Naive thymus-derived CD8-positive, alpha-beta T cell (primary cell): ENCODE measurements at regions not wholly inside any gene's neighbourhood (a gene's known extent, or its start where the extent isn't known, plus 50 kb on each side); places are given as distances from the start of the nearest gene placed in this dataset.

Experiments used
- ATAC-seq, 2 donors: fragments of 150-1000 bp; cut with Tn5 transposase in 1 of 2; sonication (Bioruptor Pico), chemical (Tn5 transposase) in 1 of 2; 1 replicate in 1 of 2; 2 replicates in 1 of 2; pipeline ENCODE4 v1.10.0; 2021; ENCODE audit warnings: mild to moderate bottlenecking in 2 of 2, moderate library complexity in 2 of 2
- POLR2A ChIA-PET: fragments of 350-600 bp; sonication (Branson Sonifier 250); formaldehyde crosslinking; loops from one replicate; lab custom pipeline; 2021; ENCODE audit warnings: antibody characterized with exemption; lab: Charles Lee
- DNase-seq, 10 donors: peaks; one replicate each; pipeline versions ENCODE4 v3.0.0 to v3.0.0-alpha.2; 2020 to 2022
- H3K27ac Mint-ChIP-seq, 10 donors: one replicate each; pipeline ENCODE4 v1.8.0; 2020 to 2022; ENCODE audit warnings: mild to moderate bottlenecking in 10 of 10, mixed read lengths in 10 of 10, moderate library complexity in 4 of 10, inconsistent platforms in 1 of 10
- H3K27me3 Mint-ChIP-seq, 5 donors: one replicate each; pipeline ENCODE4 v1.8.0; 2021 to 2022; ENCODE audit warnings: mixed read lengths in 5 of 5
- H3K36me3 Mint-ChIP-seq, 3 donors: one replicate each; pipeline ENCODE4 v1.8.0; 2020 to 2022; ENCODE audit warnings: mixed read lengths in 3 of 3, mild to moderate bottlenecking in 2 of 3, inconsistent platforms in 1 of 3
- H3K4me1 Mint-ChIP-seq, 4 donors: one replicate each; pipeline ENCODE4 v1.8.0; 2021 to 2022; ENCODE audit warnings: mixed read lengths in 4 of 4
- H3K4me3 Mint-ChIP-seq, 10 donors: one replicate each; pipeline ENCODE4 v1.8.0; 2020 to 2022; ENCODE audit warnings: mild to moderate bottlenecking in 10 of 10, mixed read lengths in 10 of 10, moderate library complexity in 6 of 10, inconsistent platforms in 1 of 10
- H3K9me3 Mint-ChIP-seq, 9 donors: one replicate each; pipeline ENCODE4 v1.8.0; 2020 to 2022; ENCODE audit warnings: mixed read lengths in 9 of 9, mild to moderate bottlenecking in 3 of 9, inconsistent platforms in 1 of 9, moderate library complexity in 1 of 9

- Mint-ChIP-seq H3K36me3 (no peaks in the 10 kb centered on the region), H3K27ac (no peak overlapping the region), H3K27me3 (peaks cover 6 to 29% (median 8%) of the 10 kb centered on the region in 5 donors), H3K4me1 (peaks cover 0 to 12% (median 2%) of the 10 kb centered on the region in 4 donors), H3K9me3 (peaks cover 0 to 3% (median 0%) of the 10 kb centered on the region in 9 donors), H3K4me3 (no peak overlapping the region)
- DNase-seq (no peak), ATAC-seq (no peak)
- POLR2A ChIA-PET: no interaction called here
Measured at GRCh38 chr6:4616311-4616710, 159.9 kb upstream of the CDYL start.

GRCh38 chr6:4615891-4616290, 160.3 kb upstream of the CDYL start:
- ATAC-seq: no peak
- Mint-ChIP-seq H3K9me3 (peaks cover 0 to 3% (median 0%) of the 10 kb centered on the region in 9 donors), H3K27ac (no peak overlapping the region), H3K4me1 (peaks cover 2 to 15% (median 5%) of the 10 kb centered on the region in 4 donors), H3K27me3 (peaks cover 6 to 29% (median 9%) of the 10 kb centered on the region in 5 donors), H3K36me3 (no peaks in the 10 kb centered on the region), H3K4me3 (no peak overlapping the region)
- POLR2A ChIA-PET: no interaction called here
- no peak for DNase-seq

- Mint-ChIP-seq H3K36me3 (no peaks in the 10 kb centered on the region), H3K4me1 (peaks cover 6 to 20% (median 11%) of the 10 kb centered on the region in 4 donors), H3K27me3 (peaks cover 6 to 29% (median 11%) of the 10 kb centered on the region in 5 donors), H3K27ac (no peak overlapping the region), H3K4me3 (no peak overlapping the region), H3K9me3 (peaks cover 0 to 3% (median 0%) of the 10 kb centered on the region in 9 donors)
- POLR2A ChIA-PET: no interaction called here
- ATAC-seq (no peak), DNase-seq (no peak)
Measured at GRCh38 chr6:4615231-4615630, 161.0 kb upstream of the CDYL start.

GRCh38 chr6:4614637-4615036, 161.6 kb upstream of the CDYL start:
- no peaks in the 10 kb centered on the region for H3K36me3 Mint-ChIP-seq
- no peak overlapping the region for H3K4me3 Mint-ChIP-seq
- H3K27ac Mint-ChIP-seq: no peak overlapping the region
- POLR2A ChIA-PET: no interaction called here
- ATAC-seq: no peak
- peaks cover 6 to 29% (median 11%) of the 10 kb centered on the region in 5 donors for H3K27me3 Mint-ChIP-seq
- H3K9me3 Mint-ChIP-seq: peaks cover 0 to 3% (median 0%) of the 10 kb centered on the region in 9 donors
- peaks cover 7 to 25% (median 13%) of the 10 kb centered on the region in 4 donors for H3K4me1 Mint-ChIP-seq
- DNase-seq: no peak

GRCh38 chr6:4613795-4614194, 162.4 kb upstream of the CDYL start:
- DNase-seq (no peak), ATAC-seq (no peak)
- Mint-ChIP-seq H3K36me3 (no peaks in the 10 kb centered on the region), H3K27ac (no peak overlapping the region), H3K27me3 (peaks cover 6 to 29% (median 11%) of the 10 kb centered on the region in 5 donors), H3K4me3 (no peak overlapping the region), H3K9me3 (peaks cover 0 to 3% (median 0%) of the 10 kb centered on the region in 9 donors), H3K4me1 (peaks cover 7 to 31% (median 13%) of the 10 kb centered on the region in 4 donors)
- POLR2A ChIA-PET: no interaction called here

- no peak overlapping the region for H3K27ac Mint-ChIP-seq
- POLR2A ChIA-PET: no interaction called here
- DNase-seq: no peak
- peaks cover 7 to 31% (median 13%) of the 10 kb centered on the region in 4 donors for H3K4me1 Mint-ChIP-seq
- H3K4me3 Mint-ChIP-seq: no peak overlapping the region
- H3K27me3 Mint-ChIP-seq: peaks cover 6 to 29% (median 11%) of the 10 kb centered on the region in 5 donors
- H3K36me3 Mint-ChIP-seq: no peaks in the 10 kb centered on the region
- H3K9me3 Mint-ChIP-seq: peaks cover 0 to 3% (median 0%) of the 10 kb centered on the region in 9 donors
- no peak for ATAC-seq
Measured at GRCh38 chr6:4613381-4613780, 162.8 kb upstream of the CDYL start.

- no peak for ATAC-seq
- H3K4me1 Mint-ChIP-seq: peaks cover 7 to 38% (median 15%) of the 10 kb centered on the region in 4 donors
- POLR2A ChIA-PET: no interaction called here
Measured at GRCh38 chr6:4612636-4613171, 163.5 kb upstream of the CDYL start.

GRCh38 chr6:4611429-4612129, 164.6 kb upstream of the CDYL start:
- Mint-ChIP-seq H3K27ac (no peak overlapping the region), H3K27me3 (peaks cover 4 to 25% (median 13%) of the 10 kb centered on the region in 5 donors), H3K4me3 (no peak overlapping the region), H3K36me3 (no peaks in the 10 kb centered on the region), H3K4me1 (peaks cover 7 to 48% (median 15%) of the 10 kb centered on the region in 4 donors), H3K9me3 (peaks cover 0 to 3% (median 0%) of the 10 kb centered on the region in 9 donors)
- POLR2A ChIA-PET: no interaction called here
- ATAC-seq (no peak), DNase-seq (no peak)

More at GRCh38 chr6:4612636-4613171, 163.5 kb upstream of the CDYL start:
- H3K27me3 Mint-ChIP-seq: peaks cover 5 to 29% (median 11%) of the 10 kb centered on the region in 5 donors
- H3K9me3 Mint-ChIP-seq: peaks cover 0 to 3% (median 0%) of the 10 kb centered on the region in 9 donors
- H3K4me3 Mint-ChIP-seq: no peak overlapping the region
- no peak for DNase-seq
- H3K27ac Mint-ChIP-seq: no peak overlapping the region
- H3K36me3 Mint-ChIP-seq: no peaks in the 10 kb centered on the region

GRCh38 chr6:4610256-4610655, 165.9 kb upstream of the CDYL start:
- Mint-ChIP-seq H3K27me3 (peaks cover 1 to 21% (median 11%) of the 10 kb centered on the region in 5 donors), H3K4me3 (no peak overlapping the region), H3K9me3 (peaks cover 0 to 3% (median 0%) of the 10 kb centered on the region in 9 donors), H3K27ac (peak overlapping the region in 2 of 10 donors; percentile 42 to 86), H3K4me1 (peaks cover 7 to 48% (median 15%) of the 10 kb centered on the region in 4 donors), H3K36me3 (no peaks in the 10 kb centered on the region)
- DNase-seq (no peak), ATAC-seq (no peak)
- POLR2A ChIA-PET: no interaction called here

GRCh38 chr6:4608361-4609115, 167.7 kb upstream of the CDYL start:
- H3K36me3 Mint-ChIP-seq: no peaks in the 10 kb centered on the region
- no peaks in the 10 kb centered on the region for H3K9me3 Mint-ChIP-seq
- POLR2A ChIA-PET: no interaction called here
- peaks cover 7 to 41% (median 15%) of the 10 kb centered on the region in 4 donors for H3K4me1 Mint-ChIP-seq
- H3K27me3 Mint-ChIP-seq: peaks cover 0 to 12% (median 2%) of the 10 kb centered on the region in 5 donors
- H3K4me3 Mint-ChIP-seq: peak overlapping the region in 1 of 10 donors; percentile 30
- ATAC-seq (no peak), DNase-seq (no peak)
- H3K27ac Mint-ChIP-seq: no peak overlapping the region

- peaks cover 0 to 15% (median 0%) of the 10 kb centered on the region in 5 donors for H3K27me3 Mint-ChIP-seq
- POLR2A ChIA-PET: no interaction called here
- peaks cover 7 to 38% (median 15%) of the 10 kb centered on the region in 4 donors for H3K4me1 Mint-ChIP-seq
- H3K9me3 Mint-ChIP-seq: no peaks in the 10 kb centered on the region
- peak in 1 of 10 donors; percentile 20 for DNase-seq
- peak overlapping the region in 1 of 10 donors; percentile 37 for H3K27ac Mint-ChIP-seq
- H3K36me3 Mint-ChIP-seq: no peaks in the 10 kb centered on the region
- no peak for ATAC-seq
- H3K4me3 Mint-ChIP-seq: peak overlapping the region in 3 of 10 donors; percentile 23 to 61 (median 30)
Measured at GRCh38 chr6:4607793-4608192, 168.4 kb upstream of the CDYL start.

- peaks cover 7 to 38% (median 15%) of the 10 kb centered on the region in 4 donors for H3K4me1 Mint-ChIP-seq
- H3K9me3 Mint-ChIP-seq: no peaks in the 10 kb centered on the region
- H3K27me3 Mint-ChIP-seq: peaks cover 0 to 18% (median 0%) of the 10 kb centered on the region in 5 donors
- no peak overlapping the region for H3K27ac Mint-ChIP-seq
- no peak for ATAC-seq
- peak overlapping the region in 2 of 10 donors; percentile 8 to 30 for H3K4me3 Mint-ChIP-seq
- H3K36me3 Mint-ChIP-seq: no peaks in the 10 kb centered on the region
- DNase-seq: no peak
- POLR2A ChIA-PET: no interaction called here
Measured at GRCh38 chr6:4606821-4607704, 169.1 kb upstream of the CDYL start.
